HL-60 (cell line): ENCODE measurements at regions not wholly inside any gene's neighbourhood (a gene's known extent, or its start where the extent isn't known, plus 50 kb on each side); places are given as distances from the start of the nearest gene placed in this dataset.

Source experiments
- POLR2AphosphoS5 ChIP-seq: IDR thresholded peaks from 2 replicates; pipeline ENCODE4 v1.6.1; 2012; ENCODE audit warnings: low read depth
- TF ChIP-seq, protein P1 (sequence below): IDR thresholded peaks from one replicate; pipeline ENCODE4 v1.5.1; 2011; ENCODE audit warnings: low read length, control low read depth, inconsistent platforms; ENCODE audit not compliant: insufficient read depth
- TF ChIP-seq, protein P2 (sequence below): IDR thresholded peaks from 2 replicates; pipeline ENCODE4 v1.6.1; 2012; ENCODE audit warnings: low read depth; ENCODE audit not compliant: insufficient replicate concordance

DNA sequence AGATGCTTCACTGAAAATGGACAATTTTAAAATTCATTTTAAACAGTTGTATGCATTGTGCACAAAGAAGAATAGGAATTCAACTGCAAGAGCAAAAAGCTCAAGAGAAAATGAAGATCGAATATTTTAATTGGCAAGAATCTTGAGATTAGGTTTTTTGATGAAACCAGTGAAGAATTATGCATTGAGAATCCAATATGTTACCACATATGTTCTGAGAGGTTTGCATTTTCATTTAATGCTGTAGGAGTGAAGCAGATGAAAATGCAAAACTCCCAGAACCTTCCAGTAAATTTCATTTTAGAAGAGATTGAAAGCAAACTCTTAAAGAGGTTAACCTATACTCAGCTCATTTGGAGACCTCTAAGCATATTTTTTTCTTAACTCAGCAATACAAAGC is 298.0 kb downstream of the OLFM3 start:
- TF ChIP-seq, protein P1, sequence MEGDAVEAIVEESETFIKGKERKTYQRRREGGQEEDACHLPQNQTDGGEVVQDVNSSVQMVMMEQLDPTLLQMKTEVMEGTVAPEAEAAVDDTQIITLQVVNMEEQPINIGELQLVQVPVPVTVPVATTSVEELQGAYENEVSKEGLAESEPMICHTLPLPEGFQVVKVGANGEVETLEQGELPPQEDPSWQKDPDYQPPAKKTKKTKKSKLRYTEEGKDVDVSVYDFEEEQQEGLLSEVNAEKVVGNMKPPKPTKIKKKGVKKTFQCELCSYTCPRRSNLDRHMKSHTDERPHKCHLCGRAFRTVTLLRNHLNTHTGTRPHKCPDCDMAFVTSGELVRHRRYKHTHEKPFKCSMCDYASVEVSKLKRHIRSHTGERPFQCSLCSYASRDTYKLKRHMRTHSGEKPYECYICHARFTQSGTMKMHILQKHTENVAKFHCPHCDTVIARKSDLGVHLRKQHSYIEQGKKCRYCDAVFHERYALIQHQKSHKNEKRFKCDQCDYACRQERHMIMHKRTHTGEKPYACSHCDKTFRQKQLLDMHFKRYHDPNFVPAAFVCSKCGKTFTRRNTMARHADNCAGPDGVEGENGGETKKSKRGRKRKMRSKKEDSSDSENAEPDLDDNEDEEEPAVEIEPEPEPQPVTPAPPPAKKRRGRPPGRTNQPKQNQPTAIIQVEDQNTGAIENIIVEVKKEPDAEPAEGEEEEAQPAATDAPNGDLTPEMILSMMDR, result no peak
- no peak for TF ChIP-seq POLR2AphosphoS5
- TF ChIP-seq, protein P2, sequence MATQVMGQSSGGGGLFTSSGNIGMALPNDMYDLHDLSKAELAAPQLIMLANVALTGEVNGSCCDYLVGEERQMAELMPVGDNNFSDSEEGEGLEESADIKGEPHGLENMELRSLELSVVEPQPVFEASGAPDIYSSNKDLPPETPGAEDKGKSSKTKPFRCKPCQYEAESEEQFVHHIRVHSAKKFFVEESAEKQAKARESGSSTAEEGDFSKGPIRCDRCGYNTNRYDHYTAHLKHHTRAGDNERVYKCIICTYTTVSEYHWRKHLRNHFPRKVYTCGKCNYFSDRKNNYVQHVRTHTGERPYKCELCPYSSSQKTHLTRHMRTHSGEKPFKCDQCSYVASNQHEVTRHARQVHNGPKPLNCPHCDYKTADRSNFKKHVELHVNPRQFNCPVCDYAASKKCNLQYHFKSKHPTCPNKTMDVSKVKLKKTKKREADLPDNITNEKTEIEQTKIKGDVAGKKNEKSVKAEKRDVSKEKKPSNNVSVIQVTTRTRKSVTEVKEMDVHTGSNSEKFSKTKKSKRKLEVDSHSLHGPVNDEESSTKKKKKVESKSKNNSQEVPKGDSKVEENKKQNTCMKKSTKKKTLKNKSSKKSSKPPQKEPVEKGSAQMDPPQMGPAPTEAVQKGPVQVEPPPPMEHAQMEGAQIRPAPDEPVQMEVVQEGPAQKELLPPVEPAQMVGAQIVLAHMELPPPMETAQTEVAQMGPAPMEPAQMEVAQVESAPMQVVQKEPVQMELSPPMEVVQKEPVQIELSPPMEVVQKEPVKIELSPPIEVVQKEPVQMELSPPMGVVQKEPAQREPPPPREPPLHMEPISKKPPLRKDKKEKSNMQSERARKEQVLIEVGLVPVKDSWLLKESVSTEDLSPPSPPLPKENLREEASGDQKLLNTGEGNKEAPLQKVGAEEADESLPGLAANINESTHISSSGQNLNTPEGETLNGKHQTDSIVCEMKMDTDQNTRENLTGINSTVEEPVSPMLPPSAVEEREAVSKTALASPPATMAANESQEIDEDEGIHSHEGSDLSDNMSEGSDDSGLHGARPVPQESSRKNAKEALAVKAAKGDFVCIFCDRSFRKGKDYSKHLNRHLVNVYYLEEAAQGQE, result no peak
